Thyroid gland (tissue), 4 donors: ENCODE measurements at regions not wholly inside any gene's neighbourhood (a gene's known extent, or its start where the extent isn't known, plus 50 kb on each side); places are given as distances from the start of the nearest gene placed in this dataset.

Source experiments
- DNase-seq, 2 donors: peaks; one replicate each; pipeline ENCODE4 v3.0.0-alpha.2; 2019
- H3K27ac ChIP-seq, 3 donors: fragments of 200-600 bp; sonication (generic); 1 replicate in 2 of 3; 2 replicates in 1 of 3; pipeline ENCODE4 v1.5.1; 2016 to 2019; ENCODE audit warnings: mild to moderate bottlenecking in 1 of 3, moderate library complexity in 1 of 3
- H3K27me3 ChIP-seq: fragments of 200-600 bp; sonication (generic); one replicate; pipeline ENCODE4 v1.5.1; 2019
- H3K36me3 ChIP-seq, 2 donors: fragments of 200-600 bp; sonication (generic); one replicate each; pipeline ENCODE4 v1.5.1; 2016 to 2019
- H3K4me1 ChIP-seq, 2 donors: fragments of 200-600 bp; sonication (generic); one replicate each; pipeline ENCODE4 v1.5.1; 2017 to 2019
- H3K4me3 ChIP-seq, 3 donors: fragments of 200-600 bp; sonication (generic); replicated peaks in 1 of 3; 1 replicate in 2 of 3; 2 replicates in 1 of 3; pipeline ENCODE4 v1.5.1; 2016; ENCODE audit warnings: mild to moderate bottlenecking in 1 of 3
- H3K9me3 ChIP-seq: fragments of 200-600 bp; sonication (generic); one replicate; pipeline ENCODE4 v1.5.1; 2017
- CTCF ChIP-seq, 6 experiments: fragments of 200-600 bp in 3 of 6; fragments of 450-650 bp in 3 of 6; sonication (generic) in 3 of 6; IDR thresholded peaks; one replicate each; pipeline ENCODE4 v1.5.1; 2016 to 2019; ENCODE audit warnings: antibody characterized with exemption in 6 of 6, mild to moderate bottlenecking in 2 of 6, inconsistent platforms in 1 of 6, moderate library complexity in 1 of 6
- POLR2A ChIP-seq, 2 donors: fragments of 450-650 bp; IDR thresholded peaks; one replicate each; pipeline ENCODE4 v1.6.1; 2017; ENCODE audit warnings: antibody characterized with exemption in 2 of 2, mild to moderate bottlenecking in 2 of 2, moderate library complexity in 1 of 2
- WGBS, 2 donors: methylation state at CpG; one replicate each; pipeline ENCODE4 v1.1.5; 2017; 5-methylcytosine and 5-hydroxymethylcytosine counted together
- intact Hi-C: fragments of 100-400 bp; cut with DNase I; formaldehyde crosslinking; loops from one replicate; pipeline ENCODE4 v1.15.1; 2023

- intact Hi-C loops = no loop called here
- WGBS, 2 donors = 80 to 86% methylated on average over 1 of the region's 1 CpG
Observed at GRCh38 chr5:174521449-174521848, 202.9 kb upstream of the MSX2 start.

GRCh38 chr5:174522480-174523260 lies 201.7 kb upstream of the MSX2 start:
- no peaks in the 10 kb centered on the region for H3K36me3 ChIP-seq
- no peaks in the 10 kb centered on the region for H3K9me3 ChIP-seq
- TF ChIP-seq CTCF (IDR thresholded peaks at IDR 0.05) (no peak), POLR2A (IDR thresholded peaks at IDR 0.05) (no peak)
- no peak overlapping the region for H3K4me3 ChIP-seq
- intact Hi-C loops = no loop called here
- DNase-seq = no peak
- H3K4me1 ChIP-seq = no peaks in the 10 kb centered on the region
- no peak overlapping the region for H3K27ac ChIP-seq
- peaks cover 5% of the 10 kb centered on the region for H3K27me3 ChIP-seq
- whole genome bisulfite sequencing, 2 donors = 49 to 59% methylated on average over 2 of the region's 2 CpGs

More at GRCh38 chr5:174521449-174521848, 202.9 kb upstream of the MSX2 start:
- H3K36me3 ChIP-seq = no peaks in the 10 kb centered on the region
- H3K4me1 ChIP-seq = no peaks in the 10 kb centered on the region
- TF ChIP-seq CTCF (IDR thresholded peaks at IDR 0.05) = no peak
- no peak for TF ChIP-seq POLR2A (IDR thresholded peaks at IDR 0.05)
- no peaks in the 10 kb centered on the region for H3K9me3 ChIP-seq
- H3K4me3 ChIP-seq = no peak overlapping the region
- H3K27ac ChIP-seq = no peak overlapping the region
- H3K27me3 ChIP-seq = peaks cover 5% of the 10 kb centered on the region
- no peak for DNase-seq

- intact Hi-C loops = no loop called here
- Histone ChIP-seq H3K36me3 (no peaks in the 10 kb centered on the region), H3K27ac (no peak overlapping the region), H3K4me1 (no peaks in the 10 kb centered on the region), H3K27me3 (peaks cover 5% of the 10 kb centered on the region), H3K9me3 (no peaks in the 10 kb centered on the region), H3K4me3 (no peak overlapping the region)
- TF ChIP-seq CTCF (IDR thresholded peaks at IDR 0.05) = no peak
- TF ChIP-seq POLR2A (IDR thresholded peaks at IDR 0.05) = no peak
- 72 to 78% methylated on average over 6 of the region's 6 CpGs for WGBS, 2 donors
- no peak for DNase-seq
Observed at GRCh38 chr5:174523311-174524071, 200.9 kb upstream of the MSX2 start.

- H3K27ac ChIP-seq = no peak overlapping the region
- peaks cover under 1% of the 10 kb centered on the region for H3K27me3 ChIP-seq
- H3K4me3 ChIP-seq = no peak overlapping the region
- no peaks in the 10 kb centered on the region for H3K9me3 ChIP-seq
- WGBS, 2 donors = 84 to 85% methylated on average over 4 of the region's 4 CpGs
- no peaks in the 10 kb centered on the region for H3K4me1 ChIP-seq
- no peak for DNase-seq
- intact Hi-C loops = no loop called here
- H3K36me3 ChIP-seq = no peaks in the 10 kb centered on the region
- TF ChIP-seq POLR2A (IDR thresholded peaks at IDR 0.05) = no peak
- no peak for TF ChIP-seq CTCF (IDR thresholded peaks at IDR 0.05)
Observed at GRCh38 chr5:174524351-174524750, 200.0 kb upstream of the MSX2 start.

GRCh38 chr5:174526177-174526576 lies 198.2 kb upstream of the MSX2 start:
- H3K4me3 ChIP-seq = no peak overlapping the region
- no peaks in the 10 kb centered on the region for H3K27me3 ChIP-seq
- TF ChIP-seq POLR2A (IDR thresholded peaks at IDR 0.05) (no peak), CTCF (IDR thresholded peaks at IDR 0.05) (no peak)
- no peak overlapping the region for H3K27ac ChIP-seq
- H3K4me1 ChIP-seq = no peaks in the 10 kb centered on the region
- H3K36me3 ChIP-seq = no peaks in the 10 kb centered on the region
- no peak for DNase-seq
- H3K9me3 ChIP-seq = no peaks in the 10 kb centered on the region
- 88 to 89% methylated on average over 4 of the region's 4 CpGs for WGBS, 2 donors
- intact Hi-C loops = no loop called here
